Activated CD8-positive, alpha-beta T cell treated with anti-CD3 and anti-CD28 coated beads, Interleukin-2, amount 10 ng/mL, durations not matched to agents 7 days and 5 days (primary cell): ENCODE measurements at regions not wholly inside any gene's neighbourhood (a gene's known extent, or its start where the extent isn't known, plus 50 kb on each side); places are given as distances from the start of the nearest gene placed in this dataset.

ENCODE experiments used
- ATAC-seq: fragments of 150-1000 bp; cut with Tn5 transposase; one replicate; pipeline ENCODE4 v1.10.0; 2021; ENCODE audit warnings: moderate library complexity
- CTCF ChIA-PET: fragments of 350-600 bp; sonication (Branson Sonifier 250); formaldehyde crosslinking; loops from one replicate; lab custom pipeline; 2021; ENCODE audit warnings: antibody characterized with exemption; lab: Charles Lee
- POLR2A ChIA-PET: fragments of 350-600 bp; sonication (Branson Sonifier 250); formaldehyde crosslinking; loops from one replicate; lab custom pipeline; 2021; ENCODE audit warnings: antibody characterized with exemption; lab: Charles Lee
- DNase-seq: peaks from one replicate; pipeline ENCODE4 v3.0.0-alpha.2; 2020
- H3K27ac Mint-ChIP-seq: one replicate; pipeline ENCODE4 v1.8.0; 2021; ENCODE audit warnings: mild to moderate bottlenecking, mixed read lengths
- H3K27me3 Mint-ChIP-seq: one replicate; pipeline ENCODE4 v1.8.0; 2021; ENCODE audit warnings: low read depth, mixed read lengths
- H3K36me3 Mint-ChIP-seq: one replicate; pipeline ENCODE4 v1.8.0; 2021; ENCODE audit warnings: low read depth, mixed read lengths
- H3K4me1 Mint-ChIP-seq: one replicate; pipeline ENCODE4 v1.8.0; 2021; ENCODE audit warnings: low read depth, mixed read lengths
- H3K4me3 Mint-ChIP-seq: one replicate; pipeline ENCODE4 v1.8.0; 2021; ENCODE audit warnings: mild to moderate bottlenecking, mixed read lengths
- H3K9me3 Mint-ChIP-seq: one replicate; pipeline ENCODE4 v1.8.0; 2022; ENCODE audit warnings: mixed read lengths; ENCODE audit not compliant: insufficient read depth

DNA sequence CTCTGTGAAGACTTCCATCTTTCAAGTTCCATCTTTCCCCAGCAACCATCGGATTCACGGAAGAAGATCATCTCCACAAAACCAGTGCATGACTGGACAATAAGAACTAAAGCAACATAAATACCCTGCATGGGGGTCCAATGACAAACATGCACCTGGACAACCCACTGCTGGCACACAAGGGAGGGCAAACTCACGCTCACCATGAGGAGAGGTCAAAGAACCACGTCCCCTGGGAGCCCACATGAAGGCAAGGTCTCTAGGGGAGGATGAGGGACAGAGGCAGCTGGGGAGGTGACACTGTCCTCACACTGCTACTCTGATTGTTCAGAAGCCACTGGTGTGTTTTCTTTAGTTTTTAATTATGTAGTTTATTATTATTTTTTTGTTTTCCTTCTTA is 190.8 kb downstream of the MED10 start:
- ATAC-seq: no peak
- no peaks in the 10 kb centered on the region for H3K9me3 Mint-ChIP-seq
- ChIA-PET CTCF (no interaction called here), POLR2A (no interaction called here)
- no peak overlapping the region for H3K27ac Mint-ChIP-seq
- H3K4me3 Mint-ChIP-seq: no peak overlapping the region
- DNase-seq: no peak
- H3K36me3 Mint-ChIP-seq: no peaks in the 10 kb centered on the region
- H3K4me1 Mint-ChIP-seq: no peaks in the 10 kb centered on the region
- H3K27me3 Mint-ChIP-seq: no peaks in the 10 kb centered on the region

GRCh38 chr5:6185574-6185973 is 192.8 kb downstream of the MED10 start:
- Mint-ChIP-seq H3K27ac (no peak overlapping the region), H3K4me1 (no peaks in the 10 kb centered on the region), H3K27me3 (no peaks in the 10 kb centered on the region), H3K4me3 (no peak overlapping the region), H3K36me3 (no peaks in the 10 kb centered on the region), H3K9me3 (no peaks in the 10 kb centered on the region)
- CTCF ChIA-PET: no interaction called here
- no peak for ATAC-seq
- DNase-seq: no peak
- POLR2A ChIA-PET: no interaction called here

- no peaks in the 10 kb centered on the region for H3K9me3 Mint-ChIP-seq
- ATAC-seq (no peak), DNase-seq (no peak)
- H3K36me3 Mint-ChIP-seq: no peaks in the 10 kb centered on the region
- H3K4me1 Mint-ChIP-seq: no peaks in the 10 kb centered on the region
- H3K27ac Mint-ChIP-seq: no peak overlapping the region
- POLR2A ChIA-PET: no interaction called here
- H3K27me3 Mint-ChIP-seq: no peaks in the 10 kb centered on the region
- CTCF ChIA-PET: no interaction called here
- no peak overlapping the region for H3K4me3 Mint-ChIP-seq
Measured at GRCh38 chr5:6184481-6184880, 193.9 kb downstream of the MED10 start.

DNA sequence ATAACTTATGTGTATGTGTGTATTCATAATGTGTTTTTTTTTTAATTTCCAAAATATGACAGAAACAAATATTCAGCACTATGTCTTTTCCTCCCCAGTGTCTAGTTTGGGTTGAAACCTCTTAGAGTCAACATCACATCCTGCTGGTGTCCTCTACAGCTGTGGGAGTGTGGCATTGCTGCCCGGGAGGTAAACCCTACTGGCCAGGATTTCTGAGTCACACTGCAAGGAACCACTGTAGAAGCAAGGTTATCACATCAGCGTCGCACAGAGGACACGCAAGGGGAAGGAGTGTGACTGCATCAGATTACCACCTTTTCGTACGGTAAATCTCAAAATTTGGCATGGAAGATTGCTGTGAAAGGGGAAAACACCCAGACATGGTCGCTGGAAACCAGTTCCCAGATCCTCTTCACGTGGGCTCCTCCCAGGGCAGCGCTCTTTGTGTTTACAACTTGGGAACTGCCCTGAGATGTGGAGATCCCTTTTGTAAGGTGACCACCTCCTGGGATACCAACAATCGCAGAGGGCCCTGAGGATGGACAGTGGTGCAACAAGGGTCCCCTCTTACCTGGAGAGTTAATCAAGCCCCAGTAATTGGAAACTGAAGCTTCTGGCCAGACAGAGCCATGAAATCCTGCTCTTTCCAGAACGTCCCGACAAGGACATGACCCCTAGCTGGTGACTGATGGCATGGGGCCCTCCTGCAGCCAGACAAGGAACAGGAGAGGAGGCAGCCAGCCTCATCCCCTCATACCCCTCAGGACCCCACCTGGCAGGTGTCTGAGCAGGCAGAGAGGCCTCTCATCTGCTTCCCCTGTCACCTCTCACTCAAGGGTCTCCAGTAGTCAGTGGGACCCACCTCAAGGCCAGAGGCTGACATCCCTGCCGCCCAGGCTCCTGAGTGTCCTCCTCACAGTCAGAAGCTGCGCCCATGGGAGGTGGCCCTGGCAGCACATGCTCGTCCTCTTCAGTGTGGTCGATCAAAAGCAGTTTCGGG is 194.7 kb downstream of the MED10 start:
- ATAC-seq (no peak), DNase-seq (no peak)
- Mint-ChIP-seq H3K9me3 (no peaks in the 10 kb centered on the region), H3K27ac (no peak overlapping the region), H3K36me3 (no peaks in the 10 kb centered on the region), H3K4me1 (no peaks in the 10 kb centered on the region), H3K27me3 (no peaks in the 10 kb centered on the region), H3K4me3 (no peak overlapping the region)
- CTCF ChIA-PET: no interaction called here
- POLR2A ChIA-PET: no interaction called here

- Mint-ChIP-seq H3K36me3 (no peaks in the 10 kb centered on the region), H3K27ac (no peak overlapping the region), H3K4me1 (no peaks in the 10 kb centered on the region), H3K4me3 (no peak overlapping the region), H3K9me3 (no peaks in the 10 kb centered on the region), H3K27me3 (no peaks in the 10 kb centered on the region)
- CTCF ChIA-PET: no interaction called here
- DNase-seq (no peak), ATAC-seq (no peak)
- POLR2A ChIA-PET: no interaction called here
Measured at GRCh38 chr5:6182271-6182815, 196.0 kb downstream of the MED10 start.

DNA sequence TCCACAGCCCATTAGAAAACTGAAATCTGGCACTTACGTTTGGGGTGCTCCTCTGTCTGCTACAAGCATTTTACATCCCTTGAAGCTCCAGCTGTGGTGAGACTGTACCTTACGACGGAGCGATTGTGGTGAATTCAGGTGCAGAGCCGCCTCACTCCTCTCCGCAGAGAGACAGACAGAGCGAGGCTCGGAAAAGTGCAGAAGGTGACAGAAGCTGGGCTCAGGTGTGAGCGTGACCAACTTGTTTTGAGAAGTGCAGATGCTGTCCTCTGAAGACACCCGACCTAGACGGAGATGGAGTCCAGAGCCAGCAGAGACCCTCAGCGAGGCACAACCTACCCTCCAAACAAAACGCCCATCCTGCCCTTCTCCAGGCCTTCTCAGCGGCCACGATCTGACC is 196.5 kb downstream of the MED10 start:
- Mint-ChIP-seq H3K36me3 (no peaks in the 10 kb centered on the region), H3K27ac (no peak overlapping the region), H3K4me3 (no peak overlapping the region), H3K27me3 (no peaks in the 10 kb centered on the region), H3K9me3 (no peaks in the 10 kb centered on the region), H3K4me1 (no peaks in the 10 kb centered on the region)
- CTCF ChIA-PET: no interaction called here
- POLR2A ChIA-PET: no interaction called here
- ATAC-seq: no peak
- no peak for DNase-seq

DNA sequence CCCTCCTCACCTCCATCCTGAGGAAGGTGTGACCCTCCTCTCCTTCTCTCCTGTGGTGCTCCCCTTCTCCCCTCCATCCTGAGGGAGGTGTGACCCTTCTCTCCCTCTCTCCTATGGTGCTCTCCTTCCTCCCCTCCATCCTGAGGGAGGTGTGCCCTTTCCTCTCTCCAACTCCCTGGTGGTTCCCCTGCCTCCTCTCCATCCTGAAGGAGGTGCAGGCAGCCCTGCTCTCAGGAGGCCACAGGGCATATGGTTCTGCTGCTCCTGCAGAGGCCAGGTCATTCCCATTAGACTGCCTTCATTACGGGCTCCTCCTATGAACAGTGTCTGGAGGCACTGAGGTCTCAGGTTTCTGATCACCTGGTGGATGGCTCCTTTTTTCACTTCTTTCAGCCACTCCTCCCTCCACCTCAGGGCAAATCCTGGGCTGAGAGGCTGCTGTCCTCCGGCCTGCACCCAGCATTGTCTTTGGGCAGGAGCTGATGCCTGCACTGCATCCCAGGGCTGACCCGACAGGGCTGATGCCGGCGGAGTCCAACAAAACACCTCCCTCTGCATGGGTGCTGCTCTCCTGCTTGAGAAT is 197.1 kb downstream of the MED10 start:
- H3K27ac Mint-ChIP-seq: no peak overlapping the region
- H3K27me3 Mint-ChIP-seq: no peaks in the 10 kb centered on the region
- no peak overlapping the region for H3K4me3 Mint-ChIP-seq
- H3K9me3 Mint-ChIP-seq: no peaks in the 10 kb centered on the region
- ChIA-PET CTCF (no interaction called here), POLR2A (no interaction called here)
- H3K4me1 Mint-ChIP-seq: no peaks in the 10 kb centered on the region
- no peak for DNase-seq
- ATAC-seq: no peak
- no peaks in the 10 kb centered on the region for H3K36me3 Mint-ChIP-seq

- ChIA-PET CTCF (no interaction called here), POLR2A (no interaction called here)
- DNase-seq: no peak
- no peaks in the 10 kb centered on the region for H3K36me3 Mint-ChIP-seq
- H3K27ac Mint-ChIP-seq: no peak overlapping the region
- no peak for ATAC-seq
- no peaks in the 10 kb centered on the region for H3K4me1 Mint-ChIP-seq
- no peaks in the 10 kb centered on the region for H3K27me3 Mint-ChIP-seq
- H3K4me3 Mint-ChIP-seq: no peak overlapping the region
- no peaks in the 10 kb centered on the region for H3K9me3 Mint-ChIP-seq
Measured at GRCh38 chr5:6180231-6180872, 198.0 kb downstream of the MED10 start.

GRCh38 chr5:6178846-6179532 is 199.4 kb downstream of the MED10 start:
- POLR2A ChIA-PET: no interaction called here
- Mint-ChIP-seq H3K4me1 (no peaks in the 10 kb centered on the region), H3K4me3 (no peak overlapping the region), H3K27ac (no peak overlapping the region), H3K9me3 (no peaks in the 10 kb centered on the region), H3K27me3 (no peaks in the 10 kb centered on the region), H3K36me3 (no peaks in the 10 kb centered on the region)
- ATAC-seq: no peak
- DNase-seq: no peak
- CTCF ChIA-PET: no interaction called here

DNA sequence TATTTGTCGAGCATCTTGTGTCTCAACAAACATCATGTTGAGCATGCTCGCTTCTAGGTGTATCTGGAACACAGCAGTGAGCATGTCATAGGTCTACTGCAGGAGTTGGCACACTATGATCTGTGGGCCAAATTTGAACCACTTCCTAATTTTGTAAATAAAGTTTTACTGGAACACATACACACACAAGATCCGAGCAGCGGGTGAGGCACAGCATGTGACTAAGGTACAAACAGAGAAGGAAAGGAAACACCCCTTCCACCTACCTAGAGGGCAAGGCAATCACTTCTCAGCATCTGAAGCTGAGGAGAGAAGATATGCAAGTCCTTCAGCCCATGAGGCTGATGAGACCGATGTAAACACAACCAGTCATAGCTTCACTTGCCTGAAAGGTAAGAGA is 200.4 kb downstream of the MED10 start:
- Mint-ChIP-seq H3K4me1 (no peaks in the 10 kb centered on the region), H3K4me3 (no peak overlapping the region), H3K27ac (no peak overlapping the region), H3K36me3 (no peaks in the 10 kb centered on the region), H3K9me3 (no peaks in the 10 kb centered on the region), H3K27me3 (no peaks in the 10 kb centered on the region)
- DNase-seq (no peak), ATAC-seq (no peak)
- POLR2A ChIA-PET: no interaction called here
- CTCF ChIA-PET: no interaction called here

DNA sequence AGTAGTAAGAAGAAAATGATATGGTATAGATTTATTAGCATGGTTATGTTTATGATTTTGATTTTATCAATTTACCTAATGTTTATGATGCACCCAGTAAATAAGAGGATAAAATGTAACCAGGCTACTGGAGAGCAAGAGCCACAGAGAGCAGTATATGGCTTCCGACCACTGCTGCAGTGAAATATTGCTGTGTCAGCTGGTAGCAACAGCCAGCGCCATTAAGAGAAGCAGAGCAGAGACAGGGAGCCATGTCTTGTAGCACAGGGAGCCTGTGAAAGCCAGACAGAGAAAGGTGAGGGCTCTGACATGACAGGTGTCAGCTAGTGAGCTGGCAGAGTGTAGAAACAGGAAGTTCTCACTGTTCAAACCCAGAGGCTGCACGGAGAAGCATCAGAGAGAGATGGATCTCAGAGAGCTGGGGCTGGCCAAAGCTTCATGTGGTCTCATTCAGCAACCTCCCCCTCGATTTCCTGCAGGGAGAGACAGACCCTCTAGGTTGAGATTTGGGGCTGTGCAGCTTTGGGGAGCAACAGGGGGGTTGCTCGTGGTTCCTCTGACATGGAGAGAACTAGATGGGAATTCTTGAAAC is 202.1 kb downstream of the MED10 start:
- H3K27me3 Mint-ChIP-seq: no peaks in the 10 kb centered on the region
- no peaks in the 10 kb centered on the region for H3K36me3 Mint-ChIP-seq
- no peak for DNase-seq
- POLR2A ChIA-PET: interaction anchor here (0.6 kb wide), 1 partner anchor 281 kb away, joined by 3 read pairs; no protein-coding TSS in a partner anchor
- no peaks in the 10 kb centered on the region for H3K9me3 Mint-ChIP-seq
- ATAC-seq: no peak
- H3K27ac Mint-ChIP-seq: no peak overlapping the region
- H3K4me3 Mint-ChIP-seq: no peak overlapping the region
- H3K4me1 Mint-ChIP-seq: no peaks in the 10 kb centered on the region
- CTCF ChIA-PET: no interaction called here
